Limb (tissue), 2 donors: ENCODE measurements at regions not wholly inside any gene's neighbourhood (a gene's known extent, or its start where the extent isn't known, plus 50 kb on each side); places are given as distances from the start of the nearest gene placed in this dataset.
"Not testable (repeated sequence)": the region's sequence is repeated elsewhere in the genome, so short reads cannot be mapped to it uniquely, and the experiment has no call there.

Experiments used
- DNase-seq, 2 donors: peaks; one replicate each; pipeline ENCODE4 v3.0.0-alpha.2; 2016; ENCODE audit errors: extremely low spot score in 2 of 2

GRCh38 chr9:29450343-29450875, 1877.1 kb upstream of the C9orf72 start:
- not testable (repeated sequence) for DNase-seq

DNA sequence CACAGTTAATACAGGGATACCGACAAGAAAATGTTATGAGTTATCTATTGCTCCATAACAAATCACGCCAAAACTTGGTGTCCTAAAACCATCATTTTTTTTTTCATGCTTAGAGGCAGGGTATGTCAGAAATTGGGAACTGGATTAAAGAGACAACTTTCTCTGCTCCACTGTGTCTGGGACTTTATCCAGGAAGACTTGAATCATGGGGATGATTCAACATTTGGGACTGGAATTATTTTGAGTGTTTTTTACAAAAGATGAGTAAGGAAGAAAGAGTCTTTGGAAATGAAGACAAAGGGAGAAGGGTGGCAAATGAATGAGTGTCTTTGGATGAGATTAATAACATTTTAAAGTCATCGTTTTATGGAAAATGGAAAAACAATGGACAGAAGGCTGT, 1883.7 kb upstream of the C9orf72 start:
- no peak for DNase-seq

GRCh38 chr9:29475471-29475870, 1902.2 kb upstream of the C9orf72 start:
- DNase-seq: no peak

GRCh38 chr9:29511680-29512079, 1938.4 kb upstream of the C9orf72 start:
- no peak for DNase-seq

- DNase-seq: no peak
Observed at GRCh38 chr9:29514336-29514735, 1941.1 kb upstream of the C9orf72 start.

GRCh38 chr9:29514862-29515261, 1941.6 kb upstream of the C9orf72 start:
- no peak for DNase-seq

GRCh38 chr9:29548436-29548835, 1975.2 kb upstream of the C9orf72 start:
- DNase-seq: no peak

DNA sequence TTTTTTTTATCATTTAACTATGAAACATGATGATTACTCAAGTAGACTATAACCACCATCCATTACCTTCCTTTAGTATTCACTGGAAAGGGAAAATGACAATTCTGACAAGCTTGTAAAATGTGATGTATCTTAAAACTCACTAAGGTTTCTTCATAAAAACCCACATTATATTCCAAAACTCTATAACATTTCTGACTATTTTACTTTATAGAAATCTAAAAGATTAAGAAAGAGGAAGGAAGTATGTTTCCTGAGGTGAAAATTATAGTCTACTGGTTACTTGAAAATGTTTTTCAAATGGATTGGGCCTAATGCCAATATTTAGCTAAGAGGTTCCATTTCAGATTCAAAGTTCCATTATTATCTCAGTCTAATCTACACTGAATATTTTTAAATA, 1982.2 kb upstream of the C9orf72 start:
- DNase-seq: no peak

- DNase-seq: no peak
Observed at GRCh38 chr9:29556317-29556716, 1983.0 kb upstream of the C9orf72 start.

- no peak for DNase-seq
Observed at GRCh38 chr9:29556746-29557145, 1983.5 kb upstream of the C9orf72 start.

- DNase-seq: no peak
Observed at GRCh38 chr9:29564564-29564963, 1991.3 kb upstream of the C9orf72 start.

GRCh38 chr9:29575219-29575618, 2001.9 kb upstream of the C9orf72 start:
- DNase-seq: no peak

DNA sequence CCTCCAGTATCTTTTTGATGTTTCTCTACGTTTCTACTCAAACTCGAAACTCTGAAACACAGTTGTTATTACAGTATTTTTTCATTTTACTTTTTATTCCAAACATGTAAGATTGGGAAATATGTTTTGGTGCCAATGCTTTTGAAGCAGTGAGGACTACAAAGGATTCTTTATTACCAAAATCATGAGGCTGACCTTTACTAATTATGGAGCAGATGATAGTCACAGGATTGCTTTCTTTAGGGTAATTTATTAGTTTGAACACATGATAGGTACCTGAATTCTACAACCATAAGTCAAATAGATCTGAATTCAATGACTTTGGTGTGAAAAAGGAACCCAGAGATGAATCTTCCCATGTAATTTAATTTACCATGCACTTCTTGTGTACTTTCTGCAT, 2015.1 kb upstream of the C9orf72 start:
- no peak for DNase-seq

GRCh38 chr9:29609282-29609681, 2036.0 kb upstream of the C9orf72 start:
- DNase-seq: no peak

DNA sequence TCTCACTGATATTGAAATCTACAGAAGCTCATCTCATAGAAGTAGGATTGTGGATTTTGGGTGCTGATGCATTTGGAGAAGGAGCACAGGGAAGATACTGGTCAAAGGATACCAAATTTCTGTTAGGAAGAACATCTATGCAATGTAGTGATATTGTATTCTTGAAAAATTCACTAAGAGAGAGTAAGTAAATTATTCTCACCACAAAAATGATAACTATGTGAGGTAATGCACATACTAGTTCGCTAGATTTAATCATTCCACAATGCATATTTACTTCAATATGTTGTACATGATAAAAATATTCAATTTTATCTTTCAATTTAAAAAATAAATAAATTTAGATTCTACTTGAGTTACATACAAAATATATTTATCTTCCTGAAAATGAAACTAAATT, 2040.5 kb upstream of the C9orf72 start:
- no peak for DNase-seq

DNA sequence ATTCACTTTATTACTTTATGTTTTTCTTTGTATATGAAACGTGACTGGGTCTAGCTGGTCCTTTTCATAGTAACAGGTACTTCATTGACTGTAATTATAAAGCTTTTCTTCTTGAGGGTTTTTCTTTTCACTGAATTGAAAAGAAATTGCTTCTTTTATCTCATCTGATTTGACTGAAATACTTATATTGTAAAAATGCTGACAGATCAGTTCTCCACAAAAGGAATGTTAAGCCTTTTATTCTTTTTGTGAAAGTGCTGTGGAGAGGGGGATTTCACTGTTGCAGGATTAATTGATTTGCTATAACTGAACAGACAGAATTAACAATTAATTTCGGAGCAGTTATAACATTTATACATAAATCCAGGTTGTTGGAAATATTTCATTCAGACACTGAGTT, 2043.6 kb upstream of the C9orf72 start:
- DNase-seq: no peak

GRCh38 chr9:29625292-29625731, 2052.0 kb upstream of the C9orf72 start:
- peak in 1 of 2 donors; percentile 5 for DNase-seq

DNA sequence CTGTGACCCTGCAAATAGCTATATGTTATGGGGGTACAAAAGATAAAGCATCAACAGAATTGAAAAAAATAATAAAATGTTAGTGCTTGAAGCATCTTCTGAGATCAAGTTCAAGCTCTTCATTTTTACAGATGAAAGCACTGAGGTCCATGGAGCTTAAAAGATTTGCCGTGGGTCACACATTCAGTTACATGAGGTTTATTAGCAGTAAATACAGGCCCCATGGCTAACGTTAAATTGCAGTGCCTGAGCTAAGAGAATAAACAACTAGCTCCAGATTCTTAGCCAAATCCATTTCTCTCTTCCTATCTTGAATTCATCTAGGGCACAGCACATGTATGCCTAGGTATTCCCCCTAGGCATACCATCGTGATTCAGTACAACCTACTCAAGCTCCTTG, 2052.7 kb upstream of the C9orf72 start:
- no peak for DNase-seq

DNA sequence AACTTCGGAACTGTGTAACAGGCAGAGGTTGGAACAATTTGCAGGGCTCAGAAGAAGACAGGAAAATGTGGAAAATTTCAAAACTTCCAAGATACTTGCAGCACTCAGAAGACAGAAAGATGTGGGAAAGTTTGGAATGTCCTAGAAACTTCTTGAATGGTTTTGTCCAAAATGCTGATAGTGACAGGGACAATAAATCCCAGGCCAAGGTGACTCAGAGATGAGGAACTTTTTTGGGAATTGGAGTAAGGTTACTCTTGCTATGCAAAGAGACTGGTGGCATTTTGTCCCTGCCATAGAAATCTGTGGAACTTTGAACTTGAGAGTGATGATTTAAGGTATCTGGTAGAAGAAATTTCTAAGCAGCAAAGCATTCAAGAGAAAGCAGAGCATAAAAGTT, 2055.6 kb upstream of the C9orf72 start:
- not testable (repeated sequence) for DNase-seq

GRCh38 chr9:29637471-29638237, 2064.4 kb upstream of the C9orf72 start:
- no peak for DNase-seq

- DNase-seq: no peak
Observed at GRCh38 chr9:29640507-29640906, 2067.2 kb upstream of the C9orf72 start.

DNA sequence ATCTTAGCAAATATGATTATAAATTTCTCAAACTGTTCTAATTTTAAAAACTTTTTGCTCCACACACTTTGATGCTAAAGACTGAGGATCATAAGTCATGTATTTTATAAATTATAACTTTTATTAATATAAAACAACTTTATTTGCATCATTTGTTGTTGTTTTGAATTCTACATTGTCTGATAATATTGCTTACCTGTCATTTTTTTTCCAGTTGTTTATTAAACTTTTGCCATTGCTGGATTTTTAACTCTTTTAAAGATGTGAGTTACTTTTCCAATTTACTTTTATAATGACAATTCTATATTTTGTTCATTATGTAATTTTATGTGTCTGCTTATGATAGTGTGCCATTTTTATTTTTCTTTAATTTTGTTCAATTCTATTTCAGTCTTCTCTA, 2071.2 kb upstream of the C9orf72 start:
- no peak for DNase-seq

GRCh38 chr9:29647451-29647850, 2074.2 kb upstream of the C9orf72 start:
- DNase-seq: no peak
